Panc1 (cell line): ENCODE measurements at regions not wholly inside any gene's neighbourhood (a gene's known extent, or its start where the extent isn't known, plus 50 kb on each side); places are given as distances from the start of the nearest gene placed in this dataset.

Experiments
- ATAC-seq: fragments of 200-7000 bp; cut with Tn5 transposase; 2 replicates; pipeline ENCODE4 v1.9.1; 2020; ENCODE audit warnings: mild to moderate bottlenecking, moderate library complexity
- BruUV-seq: library from RNA; stranded (reverse); fragments of 400-500 nt; replicated peaks from 2 replicates; lab custom pipeline; 2021; lab: Mats Ljungman, UMichigan
- CTCF ChIA-PET: fragments of 300-600 bp; sonication (Branson Sonifier 250); formaldehyde crosslinking; loops from one replicate; lab custom pipeline; 2022; ENCODE audit warnings: antibody characterized with exemption; lab: Charles Lee
- POLR2A ChIA-PET: fragments of 300-600 bp; sonication (Branson Sonifier 250); formaldehyde crosslinking; loops from one replicate; lab custom pipeline; 2022; ENCODE audit warnings: antibody characterized with exemption; lab: Charles Lee
- DNase-seq: peaks from one replicate; pipeline ENCODE4 v3.0.0-alpha.2; 2010; ENCODE audit warnings: low read depth, low spot score
- H3K27ac ChIP-seq: 2 replicates; pipeline ENCODE4 v1.5.1; 2011; ENCODE audit warnings: mild to moderate bottlenecking, low read length, inconsistent platforms
- H3K27me3 ChIP-seq: fragments of 200-500 bp; sonication (Bioruptor generic); 2 replicates; pipeline ENCODE4 v1.6.0; 2014; ENCODE audit warnings: low read length, inconsistent platforms; ENCODE audit not compliant: control insufficient read depth, insufficient read depth
- H3K36me3 ChIP-seq: fragments of 200-500 bp; sonication (Bioruptor generic); 2 replicates; pipeline ENCODE4 v1.5.1; 2014; ENCODE audit warnings: inconsistent platforms, mild to moderate bottlenecking, low read length, moderate library complexity; ENCODE audit not compliant: control insufficient read depth, insufficient read depth
- H3K4me1 ChIP-seq: 2 replicates; pipeline ENCODE4 v1.5.1; 2011; ENCODE audit warnings: inconsistent platforms, mild to moderate bottlenecking, low read length, moderate library complexity; ENCODE audit not compliant: control insufficient read depth, insufficient read depth
- H3K4me3 ChIP-seq, 2 experiments: 2 replicates each; pipeline ENCODE4 v1.5.1; 2011 to 2012; ENCODE audit warnings: low read depth in 2 of 2, low read length in 2 of 2, mild to moderate bottlenecking in 2 of 2, inconsistent platforms in 1 of 2, moderate library complexity in 1 of 2
- H3K9me3 ChIP-seq: fragments of 200-500 bp; sonication (Bioruptor generic); 2 replicates; pipeline ENCODE4 v1.5.1; 2014; ENCODE audit warnings: low read depth, mild to moderate bottlenecking, inconsistent platforms, low read length, moderate library complexity; ENCODE audit not compliant: control insufficient read depth, insufficient read depth
- CTCF ChIP-seq: fragments of 450-650 bp; IDR thresholded peaks from 2 replicates; pipeline ENCODE4 v1.5.1; 2017; ENCODE audit warnings: mild to moderate bottlenecking
- POLR2AphosphoS5 ChIP-seq: IDR thresholded peaks from 2 replicates; pipeline ENCODE4 v1.6.1; 2012; ENCODE audit warnings: mild to moderate bottlenecking, low read depth, low read length, moderate library complexity
- SIN3A ChIP-seq: IDR thresholded peaks from 2 replicates; pipeline ENCODE4 v1.6.1; 2012; ENCODE audit warnings: low read depth, mild to moderate bottlenecking, low read length, moderate library complexity, borderline replicate concordance; ENCODE audit not compliant: insufficient read depth
- TCF7L2 ChIP-seq: IDR thresholded peaks from 2 replicates; pipeline ENCODE4 v1.6.1; 2011; ENCODE audit warnings: mild to moderate bottlenecking, low read depth, low read length, inconsistent platforms
- in situ Hi-C: cut with HindIII; loops from 2 replicates; pipeline ENCODE4 v1.10.0; 2016; ENCODE audit warnings: low sequenced_read_pairs, low pct_unique_long_range_greater_than_20kb
- intact Hi-C: fragments of 100-400 bp; cut with micrococcal nuclease; formaldehyde crosslinking; loops from one replicate; pipeline ENCODE4 v1.10.0; 2022; ENCODE audit not compliant: unreplicated experiment
- TF ChIP-seq, protein P1 (sequence below), 2 experiments: IDR thresholded peaks; 2 replicates each; pipeline ENCODE4 v1.6.1; 2011 to 2012; ENCODE audit warnings: low read depth in 2 of 2, control low read depth in 1 of 2, low read length in 1 of 2, mild to moderate bottlenecking in 1 of 2, moderate library complexity in 1 of 2; ENCODE audit not compliant: insufficient read depth in 1 of 2

DNA sequence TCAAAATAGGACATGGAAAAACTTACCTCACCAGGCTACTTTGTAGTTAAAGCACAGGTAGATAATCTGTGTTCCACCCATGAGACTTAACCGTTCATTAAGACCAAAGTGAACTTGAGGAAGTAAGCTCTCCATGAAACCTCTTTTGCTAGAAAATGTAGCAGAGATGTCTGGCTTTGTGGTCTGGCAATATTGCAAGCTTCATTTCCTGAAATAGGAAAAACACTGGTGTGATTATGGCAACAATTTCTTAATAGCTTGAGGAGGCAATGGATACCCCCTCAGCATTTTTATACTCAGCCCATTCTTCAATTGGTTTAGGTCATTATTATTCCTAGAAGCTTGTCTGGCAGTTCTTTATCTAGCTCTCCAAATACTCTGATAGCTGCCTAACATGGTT, 957.3 kb downstream of the IGSF11 start:
- ChIA-PET CTCF (no interaction called here), POLR2A (no interaction called here)
- BruUV-seq: no TSS peak
- no peak overlapping the region for H3K27ac ChIP-seq
- ATAC-seq: no peak
- H3K27me3 ChIP-seq: no peaks in the 10 kb centered on the region
- no peak for DNase-seq
- H3K36me3 ChIP-seq: no peaks in the 10 kb centered on the region
- H3K4me1 ChIP-seq: no peaks in the 10 kb centered on the region
- in situ Hi-C loops (no loop called here), intact Hi-C loops (no loop called here)
- 0 out of 2 replicates have a peak, but pooled peaks cover 4% of the 10 kb centered on the region for H3K9me3 ChIP-seq
- TF ChIP-seq SIN3A (no peak), CTCF (no peak), POLR2AphosphoS5 (no peak), TCF7L2 (no peak)
- TF ChIP-seq, protein P1, sequence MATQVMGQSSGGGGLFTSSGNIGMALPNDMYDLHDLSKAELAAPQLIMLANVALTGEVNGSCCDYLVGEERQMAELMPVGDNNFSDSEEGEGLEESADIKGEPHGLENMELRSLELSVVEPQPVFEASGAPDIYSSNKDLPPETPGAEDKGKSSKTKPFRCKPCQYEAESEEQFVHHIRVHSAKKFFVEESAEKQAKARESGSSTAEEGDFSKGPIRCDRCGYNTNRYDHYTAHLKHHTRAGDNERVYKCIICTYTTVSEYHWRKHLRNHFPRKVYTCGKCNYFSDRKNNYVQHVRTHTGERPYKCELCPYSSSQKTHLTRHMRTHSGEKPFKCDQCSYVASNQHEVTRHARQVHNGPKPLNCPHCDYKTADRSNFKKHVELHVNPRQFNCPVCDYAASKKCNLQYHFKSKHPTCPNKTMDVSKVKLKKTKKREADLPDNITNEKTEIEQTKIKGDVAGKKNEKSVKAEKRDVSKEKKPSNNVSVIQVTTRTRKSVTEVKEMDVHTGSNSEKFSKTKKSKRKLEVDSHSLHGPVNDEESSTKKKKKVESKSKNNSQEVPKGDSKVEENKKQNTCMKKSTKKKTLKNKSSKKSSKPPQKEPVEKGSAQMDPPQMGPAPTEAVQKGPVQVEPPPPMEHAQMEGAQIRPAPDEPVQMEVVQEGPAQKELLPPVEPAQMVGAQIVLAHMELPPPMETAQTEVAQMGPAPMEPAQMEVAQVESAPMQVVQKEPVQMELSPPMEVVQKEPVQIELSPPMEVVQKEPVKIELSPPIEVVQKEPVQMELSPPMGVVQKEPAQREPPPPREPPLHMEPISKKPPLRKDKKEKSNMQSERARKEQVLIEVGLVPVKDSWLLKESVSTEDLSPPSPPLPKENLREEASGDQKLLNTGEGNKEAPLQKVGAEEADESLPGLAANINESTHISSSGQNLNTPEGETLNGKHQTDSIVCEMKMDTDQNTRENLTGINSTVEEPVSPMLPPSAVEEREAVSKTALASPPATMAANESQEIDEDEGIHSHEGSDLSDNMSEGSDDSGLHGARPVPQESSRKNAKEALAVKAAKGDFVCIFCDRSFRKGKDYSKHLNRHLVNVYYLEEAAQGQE (IDR thresholded peaks at IDR 0.05; ENCODE audit: insufficient read depth in 1 of 2, low read depth in 2 of 2, low read length in 1 of 2): no peak
- H3K4me3 ChIP-seq: no peak overlapping the region

DNA sequence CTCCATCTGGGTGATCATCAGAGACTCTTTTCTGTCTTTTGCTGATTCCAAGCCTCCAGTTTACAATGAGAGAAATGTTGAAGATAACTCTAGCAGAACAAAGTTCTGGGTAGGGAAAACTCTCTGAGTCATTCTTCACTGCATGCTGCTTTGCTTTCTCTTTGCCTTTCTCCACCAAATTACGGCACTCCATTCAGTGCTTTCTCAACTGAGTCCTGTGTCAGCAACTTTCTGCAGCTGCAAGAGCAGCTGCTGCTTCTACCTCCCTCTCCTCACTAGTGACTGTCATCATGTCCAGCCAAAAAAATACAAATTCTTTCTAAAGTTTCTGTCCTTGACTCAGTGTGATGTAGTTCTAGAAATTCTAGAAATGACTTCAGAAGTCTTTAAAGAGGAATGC, 953.8 kb downstream of the IGSF11 start:
- CTCF ChIA-PET: no interaction called here
- DNase-seq (no peak), ATAC-seq (no peak)
- Histone ChIP-seq H3K27ac (no peak overlapping the region), H3K36me3 (no peaks in the 10 kb centered on the region), H3K27me3 (no peaks in the 10 kb centered on the region), H3K4me1 (no peaks in the 10 kb centered on the region), H3K9me3 (0 out of 2 replicates have a peak, but pooled peaks cover 4% of the 10 kb centered on the region), H3K4me3 (no peak overlapping the region)
- BruUV-seq: no TSS peak
- intact Hi-C loops (no loop called here), in situ Hi-C loops (no loop called here)
- POLR2A ChIA-PET: no interaction called here
- no peak for TF ChIP-seq CTCF
- no peak for TF ChIP-seq POLR2AphosphoS5
- TF ChIP-seq SIN3A: no peak
